Left ventricle myocardium inferior (tissue), 1 donor: ENCODE measurements at regions not wholly inside any gene's neighbourhood (a gene's known extent, or its start where the extent isn't known, plus 50 kb on each side); places are given as distances from the start of the nearest gene placed in this dataset.

Source experiments
- DNase-seq: peaks from one replicate; pipeline ENCODE4 v3.0.0-alpha.2; 2020
- H3K27ac ChIP-seq: fragments of 200-600 bp; replicated peaks from 2 replicates; pipeline ENCODE4 v1.8.0; 2021
- H3K27me3 ChIP-seq: fragments of 200-600 bp; 2 replicates; pipeline ENCODE4 v1.8.0; 2021; ENCODE audit warnings: low read depth
- H3K36me3 ChIP-seq: fragments of 200-600 bp; 2 replicates; pipeline ENCODE4 v1.8.0; 2021
- H3K4me1 ChIP-seq: fragments of 200-600 bp; 2 replicates; pipeline ENCODE4 v1.8.0; 2021
- H3K4me3 ChIP-seq: fragments of 200-600 bp; 2 replicates; pipeline ENCODE4 v1.8.0; 2021; ENCODE audit warnings: mild to moderate bottlenecking, moderate library complexity
- H3K9me3 ChIP-seq: fragments of 200-600 bp; replicated peaks from 2 replicates; pipeline ENCODE4 v1.8.0; 2021
- intact Hi-C: fragments of 100-400 bp; cut with micrococcal nuclease; formaldehyde crosslinking; loops from one replicate; pipeline ENCODE4 v1.11.0; 2022
- TF ChIP-seq, protein P1 (sequence below): fragments of 200-600 bp; IDR thresholded peaks from 2 replicates; pipeline ENCODE4 v1.8.0; 2021; ENCODE audit warnings: antibody characterized with exemption, mild to moderate bottlenecking, borderline replicate concordance
- donor health status: DM: no; HTN: yes; CAD: no; lungs with severe emphysema.

DNA sequence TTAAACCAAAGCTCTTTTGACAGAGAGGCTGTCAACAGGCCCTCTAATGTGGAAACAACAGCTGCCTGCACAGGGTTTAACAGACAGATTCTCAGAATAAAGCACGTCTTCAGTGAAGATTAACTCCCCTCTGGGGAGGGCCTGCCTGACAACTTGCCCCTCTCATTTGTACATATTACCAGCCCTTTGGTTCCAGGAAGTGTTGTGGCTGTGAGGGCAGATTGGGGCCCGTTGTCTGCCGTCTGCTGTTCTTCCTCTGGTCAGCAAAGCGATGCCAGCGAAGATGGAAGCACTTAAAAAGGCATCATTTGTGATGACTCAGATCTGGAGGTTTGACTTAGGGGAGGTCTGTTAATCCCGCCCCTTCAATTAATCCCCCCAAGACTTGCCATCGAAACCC is 177.0 kb upstream of the IRX6 start:
- Histone ChIP-seq H3K9me3 (no peaks in the 10 kb centered on the region), H3K36me3 (no peaks in the 10 kb centered on the region), H3K4me3 (no peak overlapping the region), H3K27ac (no peak overlapping the region), H3K4me1 (no peaks in the 10 kb centered on the region), H3K27me3 (peaks cover 24% of the 10 kb centered on the region)
- intact Hi-C loops = loop anchor here (10.0 kb wide), 1 partner anchor 1372 kb away; no protein-coding TSS in a partner anchor
- TF ChIP-seq, protein P1, sequence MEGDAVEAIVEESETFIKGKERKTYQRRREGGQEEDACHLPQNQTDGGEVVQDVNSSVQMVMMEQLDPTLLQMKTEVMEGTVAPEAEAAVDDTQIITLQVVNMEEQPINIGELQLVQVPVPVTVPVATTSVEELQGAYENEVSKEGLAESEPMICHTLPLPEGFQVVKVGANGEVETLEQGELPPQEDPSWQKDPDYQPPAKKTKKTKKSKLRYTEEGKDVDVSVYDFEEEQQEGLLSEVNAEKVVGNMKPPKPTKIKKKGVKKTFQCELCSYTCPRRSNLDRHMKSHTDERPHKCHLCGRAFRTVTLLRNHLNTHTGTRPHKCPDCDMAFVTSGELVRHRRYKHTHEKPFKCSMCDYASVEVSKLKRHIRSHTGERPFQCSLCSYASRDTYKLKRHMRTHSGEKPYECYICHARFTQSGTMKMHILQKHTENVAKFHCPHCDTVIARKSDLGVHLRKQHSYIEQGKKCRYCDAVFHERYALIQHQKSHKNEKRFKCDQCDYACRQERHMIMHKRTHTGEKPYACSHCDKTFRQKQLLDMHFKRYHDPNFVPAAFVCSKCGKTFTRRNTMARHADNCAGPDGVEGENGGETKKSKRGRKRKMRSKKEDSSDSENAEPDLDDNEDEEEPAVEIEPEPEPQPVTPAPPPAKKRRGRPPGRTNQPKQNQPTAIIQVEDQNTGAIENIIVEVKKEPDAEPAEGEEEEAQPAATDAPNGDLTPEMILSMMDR = no peak
- DNase-seq = no peak

DNA sequence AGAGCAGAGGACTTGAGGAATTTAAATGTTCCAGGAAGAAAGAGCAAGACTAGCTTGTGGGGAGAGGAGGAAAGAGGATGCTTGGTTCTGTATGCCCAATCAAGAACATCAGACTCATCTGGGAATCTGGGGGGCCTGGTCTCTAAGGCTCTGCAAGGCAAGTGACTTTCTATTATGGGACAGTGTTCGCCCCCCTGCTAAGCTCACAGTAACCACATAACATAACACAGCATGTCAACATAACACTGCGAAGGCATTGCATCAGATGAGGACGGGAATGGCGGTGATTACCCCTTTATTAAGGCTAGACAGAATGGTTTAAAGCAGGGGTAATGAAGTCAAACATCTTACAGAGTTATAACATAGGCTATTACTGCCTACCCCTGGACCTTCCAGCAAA is 176.6 kb upstream of the IRX6 start:
- TF ChIP-seq, protein P1 = no peak
- Histone ChIP-seq H3K36me3 (no peaks in the 10 kb centered on the region), H3K27me3 (peaks cover 28% of the 10 kb centered on the region), H3K4me3 (no peak overlapping the region), H3K9me3 (no peaks in the 10 kb centered on the region), H3K27ac (no peak overlapping the region), H3K4me1 (no peaks in the 10 kb centered on the region)
- DNase-seq = no peak
- intact Hi-C loops = loop anchor here (10.0 kb wide), 1 partner anchor 1373 kb away; no protein-coding TSS in a partner anchor

DNA sequence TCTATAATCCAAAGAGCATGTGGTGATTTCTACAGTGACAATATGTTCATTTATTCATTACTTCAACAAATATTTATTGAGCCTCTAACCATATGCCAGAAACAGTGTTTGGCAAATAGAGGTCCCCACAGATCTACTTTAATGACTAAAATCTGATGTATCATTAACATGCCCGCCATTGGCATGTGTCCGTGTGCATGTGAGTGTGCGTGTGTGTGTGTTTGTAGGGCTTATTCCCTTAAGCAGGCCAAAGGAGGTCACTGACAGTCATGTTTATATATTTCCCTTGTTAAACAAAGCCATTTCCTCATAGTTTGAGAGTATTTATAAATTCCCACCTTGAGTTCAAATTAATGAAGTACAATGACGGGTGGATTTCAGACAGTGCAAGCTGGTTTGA is 174.4 kb upstream of the IRX6 start:
- Histone ChIP-seq H3K4me3 (no peak overlapping the region), H3K27me3 (peaks cover 42% of the 10 kb centered on the region), H3K9me3 (no peaks in the 10 kb centered on the region), H3K27ac (no peak overlapping the region), H3K36me3 (no peaks in the 10 kb centered on the region), H3K4me1 (no peaks in the 10 kb centered on the region)
- intact Hi-C loops = loop anchor here (10.0 kb wide), 1 partner anchor 1375 kb away; no protein-coding TSS in a partner anchor
- no peak for DNase-seq
- TF ChIP-seq, protein P1 = no peak

DNA sequence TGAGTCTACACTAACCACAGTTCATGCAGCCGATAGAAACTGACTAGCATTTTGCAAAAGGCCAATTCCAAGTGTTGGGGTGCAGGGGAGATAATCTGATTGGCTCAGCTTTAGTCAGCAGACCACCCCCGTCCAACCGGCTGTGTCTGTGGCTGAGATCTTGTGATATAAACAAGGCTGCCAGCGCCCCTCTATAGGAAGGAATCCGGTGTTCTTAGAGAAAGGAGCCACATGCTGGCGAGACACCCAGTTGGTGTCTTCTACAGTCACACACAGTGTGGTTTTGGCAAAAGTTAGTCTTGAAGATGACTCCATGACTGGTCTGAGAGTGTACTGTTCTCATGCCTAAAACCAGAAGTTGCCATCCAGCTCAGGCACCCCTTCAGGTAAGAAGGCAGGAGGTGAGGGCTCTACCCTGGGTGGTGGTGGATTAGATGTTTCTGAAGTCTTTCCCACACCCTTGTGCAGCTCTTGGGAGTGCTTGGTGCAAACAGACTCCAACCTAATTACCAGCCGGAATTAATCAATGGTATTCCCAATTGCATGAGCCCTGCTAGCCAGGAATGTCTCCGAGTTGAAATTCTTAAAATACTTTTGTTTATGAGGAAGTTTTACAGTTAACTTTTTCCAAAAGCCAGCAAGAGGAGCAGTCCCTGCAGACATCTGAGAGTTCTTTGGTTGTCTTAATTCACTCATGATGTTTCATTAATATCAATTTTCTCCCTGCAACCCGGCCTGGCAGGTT is 172.3 kb upstream of the IRX6 start:
- Histone ChIP-seq H3K9me3 (no peaks in the 10 kb centered on the region), H3K4me3 (no peak overlapping the region), H3K27ac (no peak overlapping the region), H3K4me1 (no peaks in the 10 kb centered on the region), H3K36me3 (no peaks in the 10 kb centered on the region), H3K27me3 (peaks cover 42% of the 10 kb centered on the region)
- DNase-seq = no peak
- intact Hi-C loops = no loop called here
- TF ChIP-seq, protein P1 = no peak

DNA sequence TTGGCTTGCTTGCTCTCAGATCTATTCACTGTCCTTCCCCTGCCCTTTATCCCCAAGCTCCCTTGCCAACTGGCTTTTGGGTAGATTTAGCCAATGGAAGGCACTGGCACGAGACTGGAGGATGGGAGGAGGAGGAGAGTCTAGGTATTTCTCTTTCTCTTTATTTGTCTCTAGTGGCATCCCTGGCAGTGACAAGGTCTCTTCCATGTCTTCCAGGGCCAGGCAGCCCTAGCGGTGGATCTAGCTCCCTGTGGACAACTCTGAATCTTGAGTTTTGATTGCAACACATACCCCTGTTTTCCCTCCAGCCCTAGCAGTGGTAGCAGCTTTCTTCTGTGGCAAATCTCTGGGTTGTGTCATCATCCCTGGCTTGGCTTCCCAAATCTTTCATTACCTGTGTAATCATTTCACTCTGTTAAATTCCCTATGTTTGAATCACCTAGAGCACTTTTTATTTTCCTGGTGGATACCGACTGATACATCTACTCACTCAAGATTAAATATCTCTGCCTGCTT is 171.1 kb upstream of the IRX6 start:
- DNase-seq = no peak
- Histone ChIP-seq H3K9me3 (no peaks in the 10 kb centered on the region), H3K4me1 (no peaks in the 10 kb centered on the region), H3K27me3 (peaks cover 42% of the 10 kb centered on the region), H3K4me3 (no peak overlapping the region), H3K36me3 (no peaks in the 10 kb centered on the region), H3K27ac (no peak overlapping the region)
- TF ChIP-seq, protein P1 = no peak
- intact Hi-C loops = no loop called here
